OCI-LY3 (cell line): ENCODE measurements at regions not wholly inside any gene's neighbourhood (a gene's known extent, or its start where the extent isn't known, plus 50 kb on each side); places are given as distances from the start of the nearest gene placed in this dataset.

Experiments used
- EZH2phosphoT487 ChIP-seq: fragments of 200-600 bp; shearing (Covaris generic); IDR thresholded peaks from 2 replicates; pipeline ENCODE4 v1.6.1; 2018; ENCODE audit warnings: antibody characterized with exemption, mixed run types, low read depth
- TF ChIP-seq, protein P1 (sequence below): fragments of 200-600, 300-600 bp; sonication (generic); IDR thresholded peaks from 2 replicates; pipeline ENCODE4 v1.5.1; 2014; ENCODE audit warnings: antibody characterized with exemption, low read length, low read depth

DNA sequence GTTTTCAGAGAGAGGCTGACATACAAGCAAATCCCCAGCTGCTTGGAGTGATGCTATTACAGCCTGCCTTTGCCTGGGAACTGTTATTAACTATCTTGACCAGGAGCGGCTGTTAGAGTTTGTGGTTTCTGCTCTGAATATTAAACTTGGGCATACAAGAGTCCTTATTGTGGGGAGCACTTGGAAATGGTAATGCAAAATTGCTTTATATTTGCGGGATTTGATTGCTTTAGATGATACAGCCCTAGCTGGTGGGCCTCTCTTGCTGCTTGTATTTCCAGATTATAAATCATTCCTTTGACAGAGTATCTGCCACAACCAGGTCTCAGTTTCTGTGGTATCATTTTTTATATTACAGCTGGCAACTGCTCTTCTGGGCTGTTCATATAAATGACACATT, 101.9 kb upstream of the FAM204A start:
- TF ChIP-seq, protein P1, sequence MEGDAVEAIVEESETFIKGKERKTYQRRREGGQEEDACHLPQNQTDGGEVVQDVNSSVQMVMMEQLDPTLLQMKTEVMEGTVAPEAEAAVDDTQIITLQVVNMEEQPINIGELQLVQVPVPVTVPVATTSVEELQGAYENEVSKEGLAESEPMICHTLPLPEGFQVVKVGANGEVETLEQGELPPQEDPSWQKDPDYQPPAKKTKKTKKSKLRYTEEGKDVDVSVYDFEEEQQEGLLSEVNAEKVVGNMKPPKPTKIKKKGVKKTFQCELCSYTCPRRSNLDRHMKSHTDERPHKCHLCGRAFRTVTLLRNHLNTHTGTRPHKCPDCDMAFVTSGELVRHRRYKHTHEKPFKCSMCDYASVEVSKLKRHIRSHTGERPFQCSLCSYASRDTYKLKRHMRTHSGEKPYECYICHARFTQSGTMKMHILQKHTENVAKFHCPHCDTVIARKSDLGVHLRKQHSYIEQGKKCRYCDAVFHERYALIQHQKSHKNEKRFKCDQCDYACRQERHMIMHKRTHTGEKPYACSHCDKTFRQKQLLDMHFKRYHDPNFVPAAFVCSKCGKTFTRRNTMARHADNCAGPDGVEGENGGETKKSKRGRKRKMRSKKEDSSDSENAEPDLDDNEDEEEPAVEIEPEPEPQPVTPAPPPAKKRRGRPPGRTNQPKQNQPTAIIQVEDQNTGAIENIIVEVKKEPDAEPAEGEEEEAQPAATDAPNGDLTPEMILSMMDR, result no peak
- TF ChIP-seq EZH2phosphoT487, result no peak
